ENCODE measurements at regions not wholly inside any gene's neighbourhood (a gene's known extent, or its start where the extent isn't known, plus 50 kb on each side); places are given as distances from the start of the nearest gene placed in this dataset.

GRCh38 chr6:48713612-48714011 is 602.6 kb upstream of the PTCHD4 start:
- Histone ChIP-seq H3K36me3 (no peaks in the 10 kb centered on the region), H3K27me3 (no peaks in the 10 kb centered on the region), H3K4me1 (no peaks in the 10 kb centered on the region), H3K9me3 (no peaks in the 10 kb centered on the region), H3K4me3 (no peak overlapping the region), H3K27ac (no peak overlapping the region)
- TF ChIP-seq CTCF (IDR thresholded peaks at IDR 0.05) (no peak), POLR2AphosphoS5 (IDR thresholded peaks at IDR 0.05) (no peak), POLR2A (IDR thresholded peaks at IDR 0.05) (no peak), EP300 (IDR thresholded peaks at IDR 0.05; ENCODE audit: low read depth) (no peak)
- WGBS, 2 donors (ENCODE audit: low coverage in 1 of 2), result 65 to 79% methylated on average over 2 of the region's 2 CpGs
- intact Hi-C loops (cut with DNase I; ENCODE audit: low total_unique reads) (no loop called here), in situ Hi-C loops (cut with MboI; ENCODE audit: low pct_ligation_motif_present in 1 of 4, low pct_unique_long_range_greater_than_20kb in 1 of 4, low sequenced_read_pairs in 3 of 4) (no loop called here)
- DNase-seq, result no peak

DNA sequence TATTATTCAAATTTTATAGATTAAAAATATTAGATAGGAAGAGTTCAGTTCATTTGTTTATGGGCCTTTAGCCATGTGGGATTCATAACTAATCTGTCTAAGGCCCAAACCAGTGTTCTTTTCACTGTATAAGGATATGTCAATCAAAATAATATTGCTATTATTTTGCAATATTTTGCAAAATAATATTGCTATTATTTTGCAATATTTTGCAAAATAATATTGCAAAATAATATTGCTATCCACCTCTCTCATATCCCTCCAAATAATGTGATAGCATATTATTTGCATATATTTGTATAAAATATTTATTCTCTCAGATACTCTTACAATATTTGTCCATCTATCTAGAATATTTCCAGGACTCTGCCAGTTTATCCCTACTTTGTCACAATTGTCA is 595.3 kb upstream of the PTCHD4 start:
- no peaks in the 10 kb centered on the region for H3K9me3 ChIP-seq
- no peaks in the 10 kb centered on the region for H3K4me1 ChIP-seq
- no peak overlapping the region for H3K4me3 ChIP-seq
- H3K27me3 ChIP-seq, result no peaks in the 10 kb centered on the region
- no peak for DNase-seq
- no peak overlapping the region for H3K27ac ChIP-seq
- no peaks in the 10 kb centered on the region for H3K36me3 ChIP-seq
- TF ChIP-seq EP300 (IDR thresholded peaks at IDR 0.05; ENCODE audit: low read depth) (no peak), POLR2AphosphoS5 (IDR thresholded peaks at IDR 0.05) (no peak), CTCF (IDR thresholded peaks at IDR 0.05) (no peak), POLR2A (IDR thresholded peaks at IDR 0.05) (no peak)
- intact Hi-C loops (cut with DNase I; ENCODE audit: low total_unique reads) (no loop called here), in situ Hi-C loops (cut with MboI; ENCODE audit: low pct_ligation_motif_present in 1 of 4, low pct_unique_long_range_greater_than_20kb in 1 of 4, low sequenced_read_pairs in 3 of 4) (no loop called here)

GRCh38 chr6:48701572-48701971 is 590.6 kb upstream of the PTCHD4 start:
- no peaks in the 10 kb centered on the region for H3K4me1 ChIP-seq
- no peaks in the 10 kb centered on the region for H3K27me3 ChIP-seq
- in situ Hi-C loops (cut with MboI; ENCODE audit: low pct_ligation_motif_present in 1 of 4, low pct_unique_long_range_greater_than_20kb in 1 of 4, low sequenced_read_pairs in 3 of 4), result no loop called here
- no peak overlapping the region for H3K27ac ChIP-seq
- intact Hi-C loops (cut with DNase I; ENCODE audit: low total_unique reads), result no loop called here
- no peak for DNase-seq
- no peak overlapping the region for H3K4me3 ChIP-seq
- WGBS, 2 donors (ENCODE audit: low coverage in 1 of 2), result 95% methylated on average over 15 of the region's 15 CpGs; no CpG with 5 or more reads in 1 of the 2 donors
- peaks cover 0 to under 1% of the 10 kb centered on the region in 2 donors for H3K9me3 ChIP-seq
- TF ChIP-seq CTCF (IDR thresholded peaks at IDR 0.05), result no peak
- no peak for TF ChIP-seq EP300 (IDR thresholded peaks at IDR 0.05; ENCODE audit: low read depth)
- no peak for TF ChIP-seq POLR2AphosphoS5 (IDR thresholded peaks at IDR 0.05)
- TF ChIP-seq POLR2A (IDR thresholded peaks at IDR 0.05), result no peak
- H3K36me3 ChIP-seq, result no peaks in the 10 kb centered on the region

DNA sequence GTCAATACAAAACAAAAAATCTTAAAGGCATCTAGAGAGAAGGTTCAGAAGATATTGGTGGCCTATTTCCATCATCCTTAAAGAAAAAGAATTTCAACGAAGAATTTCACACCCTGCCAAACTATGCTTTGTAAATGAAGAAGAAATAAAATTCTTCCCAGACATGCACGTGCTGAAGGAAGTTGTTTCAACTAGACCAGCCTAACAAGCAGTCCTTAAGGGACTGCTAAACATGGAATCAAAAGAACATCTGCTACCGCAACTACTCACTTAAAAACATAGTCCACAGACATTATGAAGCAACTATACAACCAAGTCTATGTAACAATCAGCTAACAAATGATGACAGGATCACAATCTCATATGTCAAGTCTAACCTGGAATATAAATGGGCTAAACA is 584.9 kb upstream of the PTCHD4 start:
- WGBS, 2 donors (ENCODE audit: low coverage in 1 of 2), result 77 to 80% methylated on average over 3 of the region's 3 CpGs
- peaks cover 0 to 11% of the 10 kb centered on the region in 2 donors for H3K9me3 ChIP-seq
- TF ChIP-seq POLR2AphosphoS5 (IDR thresholded peaks at IDR 0.05) (no peak), CTCF (IDR thresholded peaks at IDR 0.05) (no peak), POLR2A (IDR thresholded peaks at IDR 0.05) (no peak), EP300 (IDR thresholded peaks at IDR 0.05; ENCODE audit: low read depth) (no peak)
- in situ Hi-C loops (cut with MboI; ENCODE audit: low pct_ligation_motif_present in 1 of 4, low pct_unique_long_range_greater_than_20kb in 1 of 4, low sequenced_read_pairs in 3 of 4) (no loop called here), intact Hi-C loops (cut with DNase I; ENCODE audit: low total_unique reads) (no loop called here)
- no peak overlapping the region for H3K4me3 ChIP-seq
- H3K27ac ChIP-seq, result no peak overlapping the region
- no peaks in the 10 kb centered on the region for H3K27me3 ChIP-seq
- H3K36me3 ChIP-seq, result no peaks in the 10 kb centered on the region
- DNase-seq, result no peak
- no peaks in the 10 kb centered on the region for H3K4me1 ChIP-seq
